ENCODE measurements at regions not wholly inside any gene's neighbourhood (a gene's known extent, or its start where the extent isn't known, plus 50 kb on each side); places are given as distances from the start of the nearest gene placed in this dataset.

GRCh38 chr6:26180346-26180745 lies 93.1 kb downstream of the HFE start:
- peaks cover 5% of the 10 kb centered on the region for H3K79me2 ChIP-seq (ENCODE audit: insufficient read depth, low read length)
- no peak overlapping the region for H2AFZ ChIP-seq (ENCODE audit: low read depth, low read length)
- H3K9ac ChIP-seq (ENCODE audit: low read depth, low read length) = no peak overlapping the region
- no peaks in the 10 kb centered on the region for H4K20me1 ChIP-seq (ENCODE audit: insufficient read depth, low read length)
- H3K4me1 ChIP-seq (ENCODE audit: insufficient read depth, low read length) = peaks cover 29% of the 10 kb centered on the region
- H3K4me3 ChIP-seq (ENCODE audit: low read depth in 1 of 2, low read length in 2 of 2) = no peak overlapping the region
- ATAC-seq (ENCODE audit: insufficient read depth, low read depth) (peak; percentile 24; the same call in 1 of the 3 replicates), DNase-seq (no peak)
- TF ChIP-seq EZH2 (IDR thresholded peaks at IDR 0.05; ENCODE audit: borderline replicate concordance, low read depth, low read length, severe bottlenecking) = no peak
- TF ChIP-seq, protein P1, sequence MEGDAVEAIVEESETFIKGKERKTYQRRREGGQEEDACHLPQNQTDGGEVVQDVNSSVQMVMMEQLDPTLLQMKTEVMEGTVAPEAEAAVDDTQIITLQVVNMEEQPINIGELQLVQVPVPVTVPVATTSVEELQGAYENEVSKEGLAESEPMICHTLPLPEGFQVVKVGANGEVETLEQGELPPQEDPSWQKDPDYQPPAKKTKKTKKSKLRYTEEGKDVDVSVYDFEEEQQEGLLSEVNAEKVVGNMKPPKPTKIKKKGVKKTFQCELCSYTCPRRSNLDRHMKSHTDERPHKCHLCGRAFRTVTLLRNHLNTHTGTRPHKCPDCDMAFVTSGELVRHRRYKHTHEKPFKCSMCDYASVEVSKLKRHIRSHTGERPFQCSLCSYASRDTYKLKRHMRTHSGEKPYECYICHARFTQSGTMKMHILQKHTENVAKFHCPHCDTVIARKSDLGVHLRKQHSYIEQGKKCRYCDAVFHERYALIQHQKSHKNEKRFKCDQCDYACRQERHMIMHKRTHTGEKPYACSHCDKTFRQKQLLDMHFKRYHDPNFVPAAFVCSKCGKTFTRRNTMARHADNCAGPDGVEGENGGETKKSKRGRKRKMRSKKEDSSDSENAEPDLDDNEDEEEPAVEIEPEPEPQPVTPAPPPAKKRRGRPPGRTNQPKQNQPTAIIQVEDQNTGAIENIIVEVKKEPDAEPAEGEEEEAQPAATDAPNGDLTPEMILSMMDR (IDR thresholded peaks at IDR 0.05; ENCODE audit: borderline replicate concordance, extremely low read depth, low read length, poor library complexity, severe bottlenecking) = no peak
- no peaks in the 10 kb centered on the region for H3K36me3 ChIP-seq (ENCODE audit: insufficient read depth, low read length)
- no peak overlapping the region for H3K4me2 ChIP-seq (ENCODE audit: insufficient read depth, low read length)
- no peaks in the 10 kb centered on the region for H3K27me3 ChIP-seq (ENCODE audit: insufficient read depth, low read length, poor library complexity)
- no peaks in the 10 kb centered on the region for H3K9me3 ChIP-seq (ENCODE audit: insufficient read depth, low read length, severe bottlenecking)
- peak overlapping the region; percentile 58 for H3K27ac ChIP-seq (ENCODE audit: low read length)

DNA sequence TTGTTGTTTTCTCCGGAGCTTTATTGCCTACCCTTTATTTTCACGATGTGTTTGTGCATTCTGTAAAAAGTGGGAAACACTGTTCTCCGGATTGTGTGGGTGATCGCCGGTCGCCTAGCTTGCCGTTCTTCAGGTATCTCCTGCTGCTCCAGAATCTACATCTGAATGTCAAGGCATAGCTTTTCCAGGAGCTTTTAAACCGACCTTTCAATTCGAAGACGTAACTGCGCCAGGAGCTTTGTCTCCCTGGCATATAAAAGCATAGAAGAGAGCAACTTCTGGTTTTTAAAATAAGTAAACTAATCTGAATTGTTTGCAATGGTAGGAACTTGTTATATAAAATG lies 96.0 kb downstream of the HFE start:
- no peak overlapping the region for H3K4me3 ChIP-seq (ENCODE audit: low read depth in 1 of 2, low read length in 2 of 2)

DNA sequence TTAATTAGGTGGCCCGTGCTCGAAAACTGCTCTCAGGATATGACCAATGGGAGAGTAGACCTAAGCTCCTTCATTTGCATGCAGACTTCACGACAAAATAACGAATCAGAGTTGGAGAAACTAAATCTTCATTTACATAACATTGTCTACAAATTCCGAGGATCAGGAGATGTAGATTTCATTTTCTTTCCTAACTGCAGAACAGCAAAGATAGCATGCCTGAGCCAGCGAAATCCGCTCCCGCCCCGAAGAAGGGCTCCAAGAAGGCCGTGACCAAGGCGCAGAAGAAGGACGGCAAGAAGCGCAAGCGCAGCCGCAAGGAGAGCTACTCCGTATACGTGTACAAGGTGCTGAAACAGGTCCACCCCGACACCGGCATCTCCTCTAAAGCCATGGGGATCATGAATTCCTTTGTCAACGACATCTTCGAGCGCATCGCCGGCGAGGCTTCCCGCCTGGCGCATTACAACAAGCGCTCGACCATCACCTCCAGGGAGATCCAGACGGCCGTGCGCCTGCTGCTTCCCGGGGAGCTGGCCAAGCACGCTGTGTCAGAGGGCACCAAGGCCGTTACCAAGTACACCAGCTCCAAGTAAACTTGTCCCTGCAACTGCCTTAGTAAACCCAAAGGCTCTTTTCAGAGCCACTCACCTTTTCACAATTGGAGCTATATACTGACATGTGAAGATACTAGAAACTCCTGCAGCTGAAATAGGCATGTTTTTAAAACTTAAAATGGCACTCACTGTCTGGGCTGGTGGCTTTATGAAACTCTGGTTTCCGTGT lies 96.5 kb downstream of the HFE start:
- no peak overlapping the region for H3K27ac ChIP-seq (ENCODE audit: low read length)
- H3K4me3 ChIP-seq (ENCODE audit: low read depth in 1 of 2, low read length in 2 of 2) = no peak overlapping the region
- H2AFZ ChIP-seq (ENCODE audit: low read depth, low read length) = no peak overlapping the region
- H3K4me2 ChIP-seq (ENCODE audit: insufficient read depth, low read length) = no peak overlapping the region
- H3K4me1 ChIP-seq (ENCODE audit: insufficient read depth, low read length) = peaks cover 22% of the 10 kb centered on the region
- H3K9me3 ChIP-seq (ENCODE audit: insufficient read depth, low read length, severe bottlenecking) = no peaks in the 10 kb centered on the region
- DNase-seq = no peak
- TF ChIP-seq, protein P1 (IDR thresholded peaks at IDR 0.05; ENCODE audit: borderline replicate concordance, extremely low read depth, low read length, poor library complexity, severe bottlenecking) = no peak
- no peak for TF ChIP-seq EZH2 (IDR thresholded peaks at IDR 0.05; ENCODE audit: borderline replicate concordance, low read depth, low read length, severe bottlenecking)
- H4K20me1 ChIP-seq (ENCODE audit: insufficient read depth, low read length) = no peaks in the 10 kb centered on the region
- no peaks in the 10 kb centered on the region for H3K27me3 ChIP-seq (ENCODE audit: insufficient read depth, low read length, poor library complexity)
- no peaks in the 10 kb centered on the region for H3K36me3 ChIP-seq (ENCODE audit: insufficient read depth, low read length)
- no peak overlapping the region for H3K9ac ChIP-seq (ENCODE audit: low read depth, low read length)
- no peak for ATAC-seq (ENCODE audit: insufficient read depth, low read depth)
- H3K79me2 ChIP-seq (ENCODE audit: insufficient read depth, low read length) = no peaks in the 10 kb centered on the region

More for the DNA sequence above, 96.0 kb downstream of the HFE start:
- DNase-seq (no peak), ATAC-seq (ENCODE audit: insufficient read depth, low read depth) (no peak)
- Histone ChIP-seq H3K9ac (ENCODE audit: low read depth, low read length) (no peak overlapping the region), H3K27me3 (ENCODE audit: insufficient read depth, low read length, poor library complexity) (no peaks in the 10 kb centered on the region), H3K36me3 (ENCODE audit: insufficient read depth, low read length) (no peaks in the 10 kb centered on the region), H3K4me2 (ENCODE audit: insufficient read depth, low read length) (no peak overlapping the region), H3K27ac (ENCODE audit: low read length) (no peak overlapping the region), H3K4me1 (ENCODE audit: insufficient read depth, low read length) (peaks cover 22% of the 10 kb centered on the region), H2AFZ (ENCODE audit: low read depth, low read length) (no peak overlapping the region), H3K79me2 (ENCODE audit: insufficient read depth, low read length) (no peaks in the 10 kb centered on the region), H3K9me3 (ENCODE audit: insufficient read depth, low read length, severe bottlenecking) (no peaks in the 10 kb centered on the region), H4K20me1 (ENCODE audit: insufficient read depth, low read length) (no peaks in the 10 kb centered on the region)
- no peak for TF ChIP-seq EZH2 (IDR thresholded peaks at IDR 0.05; ENCODE audit: borderline replicate concordance, low read depth, low read length, severe bottlenecking)
- TF ChIP-seq, protein P1 (IDR thresholded peaks at IDR 0.05; ENCODE audit: borderline replicate concordance, extremely low read depth, low read length, poor library complexity, severe bottlenecking) = no peak
